Peyer's patch (tissue), 4 donors: ENCODE measurements at regions not wholly inside any gene's neighbourhood (a gene's known extent, or its start where the extent isn't known, plus 50 kb on each side); places are given as distances from the start of the nearest gene placed in this dataset.

Source experiments
- DNase-seq, 3 donors: peaks; one replicate each; pipeline ENCODE4 v3.0.0-alpha.2; 2017 to 2019
- H3K27ac ChIP-seq, 4 donors: fragments of 200-600 bp; sonication (generic); one replicate each; pipeline ENCODE4 v1.5.1; 2016 to 2019
- H3K27me3 ChIP-seq, 2 donors: fragments of 200-600 bp; sonication (generic); one replicate each; pipeline ENCODE4 v1.5.1; 2019
- H3K36me3 ChIP-seq, 3 donors: fragments of 200-600 bp; sonication (generic); one replicate each; pipeline ENCODE4 v1.5.1; 2016 to 2019
- H3K4me1 ChIP-seq, 4 donors: fragments of 200-600 bp; sonication (generic); one replicate each; pipeline ENCODE4 v1.5.1; 2016 to 2019
- H3K4me3 ChIP-seq, 4 donors: fragments of 200-600 bp; sonication (generic); 1 replicate in 3 of 4; 2 replicates in 1 of 4; pipeline ENCODE4 v1.5.1; 2016 to 2019; ENCODE audit warnings: mild to moderate bottlenecking in 1 of 4
- H3K9me3 ChIP-seq, 4 donors: fragments of 200-600 bp; sonication (generic); one replicate each; pipeline ENCODE4 v1.5.1; 2016 to 2019; ENCODE audit warnings: mild to moderate bottlenecking in 1 of 4
- POLR2A ChIP-seq, 2 donors: fragments of 450-650 bp; IDR thresholded peaks; one replicate each; pipeline ENCODE4 v1.5.1; 2017; ENCODE audit warnings: antibody characterized with exemption in 2 of 2, mild to moderate bottlenecking in 2 of 2, moderate library complexity in 2 of 2
- TF ChIP-seq, protein P1 (sequence below), 6 experiments: fragments of 450-650 bp in 4 of 6; fragments of 200-600 bp in 2 of 6; sonication (generic) in 1 of 6; IDR thresholded peaks; one replicate each; pipeline ENCODE4 v1.5.1; 2017 to 2019; ENCODE audit warnings: antibody characterized with exemption in 6 of 6, mild to moderate bottlenecking in 3 of 6, moderate library complexity in 1 of 6

DNA sequence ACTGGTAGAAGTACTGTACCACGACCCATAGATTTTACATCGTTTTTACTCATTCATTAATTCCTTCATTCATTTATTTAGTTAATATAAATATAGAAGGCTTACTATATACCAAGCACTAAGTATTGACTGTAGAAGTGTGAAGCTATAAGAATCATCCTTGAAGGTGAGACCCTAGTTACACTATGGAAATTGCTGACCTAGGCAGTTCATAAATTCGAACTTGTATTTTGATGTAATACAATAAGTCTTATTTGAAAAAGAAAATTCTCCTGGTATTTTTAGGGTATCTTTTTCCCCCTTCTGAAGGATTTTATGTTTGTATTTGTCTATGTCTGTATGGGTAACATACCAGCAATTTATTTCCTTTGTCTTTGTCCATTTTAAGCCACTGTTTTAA lies 220.1 kb upstream of the DMAC1 start:
- Histone ChIP-seq H3K27me3 (no peaks in the 10 kb centered on the region), H3K9me3 (no peaks in the 10 kb centered on the region), H3K27ac (no peak overlapping the region), H3K4me3 (no peak overlapping the region), H3K4me1 (no peaks in the 10 kb centered on the region), H3K36me3 (no peaks in the 10 kb centered on the region)
- TF ChIP-seq, protein P1, sequence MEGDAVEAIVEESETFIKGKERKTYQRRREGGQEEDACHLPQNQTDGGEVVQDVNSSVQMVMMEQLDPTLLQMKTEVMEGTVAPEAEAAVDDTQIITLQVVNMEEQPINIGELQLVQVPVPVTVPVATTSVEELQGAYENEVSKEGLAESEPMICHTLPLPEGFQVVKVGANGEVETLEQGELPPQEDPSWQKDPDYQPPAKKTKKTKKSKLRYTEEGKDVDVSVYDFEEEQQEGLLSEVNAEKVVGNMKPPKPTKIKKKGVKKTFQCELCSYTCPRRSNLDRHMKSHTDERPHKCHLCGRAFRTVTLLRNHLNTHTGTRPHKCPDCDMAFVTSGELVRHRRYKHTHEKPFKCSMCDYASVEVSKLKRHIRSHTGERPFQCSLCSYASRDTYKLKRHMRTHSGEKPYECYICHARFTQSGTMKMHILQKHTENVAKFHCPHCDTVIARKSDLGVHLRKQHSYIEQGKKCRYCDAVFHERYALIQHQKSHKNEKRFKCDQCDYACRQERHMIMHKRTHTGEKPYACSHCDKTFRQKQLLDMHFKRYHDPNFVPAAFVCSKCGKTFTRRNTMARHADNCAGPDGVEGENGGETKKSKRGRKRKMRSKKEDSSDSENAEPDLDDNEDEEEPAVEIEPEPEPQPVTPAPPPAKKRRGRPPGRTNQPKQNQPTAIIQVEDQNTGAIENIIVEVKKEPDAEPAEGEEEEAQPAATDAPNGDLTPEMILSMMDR (IDR thresholded peaks at IDR 0.05), result no peak
- no peak for DNase-seq

DNA sequence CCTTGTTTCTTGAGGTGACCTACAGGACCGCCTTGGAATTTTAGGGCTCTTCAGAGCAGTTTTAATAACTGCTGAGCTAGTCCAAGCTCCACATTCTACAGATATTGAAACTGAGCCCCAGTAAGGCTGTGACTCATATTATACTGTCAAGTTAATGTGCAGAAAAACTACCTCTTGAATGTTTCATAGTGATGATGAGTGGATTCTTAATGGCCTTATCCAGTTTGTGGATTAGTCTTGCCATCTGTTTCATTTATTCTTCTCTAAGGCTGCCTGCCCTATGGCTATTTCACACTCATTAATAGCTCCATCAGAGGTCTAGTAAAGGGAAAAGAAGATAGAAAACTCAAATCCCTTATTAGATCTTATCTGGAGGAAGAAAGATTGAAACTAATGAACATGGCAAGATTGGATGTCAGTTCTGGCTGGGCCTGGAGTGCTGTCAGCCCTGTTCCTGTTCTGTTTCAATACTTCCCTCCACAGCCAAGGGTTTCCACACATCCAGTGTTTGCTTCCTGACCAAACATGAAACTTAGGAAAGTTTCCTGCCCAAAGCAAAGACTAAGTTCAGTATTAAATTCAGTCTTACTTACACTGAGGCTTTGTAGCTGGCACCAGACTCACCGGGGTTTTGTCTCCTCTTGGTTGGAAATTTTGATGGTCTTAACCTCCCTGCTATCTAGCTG lies 215.6 kb upstream of the DMAC1 start:
- Histone ChIP-seq H3K4me3 (no peak overlapping the region), H3K4me1 (no peaks in the 10 kb centered on the region)
- DNase-seq, result no peak

DNA sequence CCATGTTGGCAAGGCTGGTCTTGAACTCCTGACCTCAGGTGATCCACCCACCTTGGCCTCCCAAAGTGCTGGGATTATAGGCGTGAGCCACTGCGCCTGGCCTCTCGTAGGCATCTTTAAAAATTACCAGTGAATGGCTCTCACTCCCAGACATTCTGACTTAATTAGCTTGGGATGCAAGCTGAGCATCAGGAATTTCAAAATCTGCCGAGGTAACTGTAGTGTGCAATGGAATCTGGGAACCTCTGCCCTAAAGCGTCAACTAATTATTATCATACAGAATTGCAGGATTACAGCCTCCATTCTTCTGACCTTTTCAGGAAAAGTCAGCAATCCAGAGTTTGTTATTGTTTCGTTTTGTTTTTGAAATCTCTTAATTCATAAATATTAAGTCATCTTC lies 213.4 kb upstream of the DMAC1 start:
- Histone ChIP-seq H3K4me1 (no peaks in the 10 kb centered on the region), H3K36me3 (no peaks in the 10 kb centered on the region), H3K27me3 (no peaks in the 10 kb centered on the region), H3K27ac (no peak overlapping the region), H3K9me3 (no peaks in the 10 kb centered on the region), H3K4me3 (no peak overlapping the region)
- TF ChIP-seq, protein P1 (IDR thresholded peaks at IDR 0.05), result no peak
- no peak for TF ChIP-seq POLR2A (IDR thresholded peaks at IDR 0.05)
- DNase-seq, result no peak

More for the DNA sequence above, 215.6 kb upstream of the DMAC1 start:
- TF ChIP-seq, protein P1 (IDR thresholded peaks at IDR 0.05), result no peak
- no peak for TF ChIP-seq POLR2A (IDR thresholded peaks at IDR 0.05)
- Histone ChIP-seq H3K27ac (no peak overlapping the region), H3K36me3 (no peaks in the 10 kb centered on the region), H3K9me3 (no peaks in the 10 kb centered on the region), H3K27me3 (no peaks in the 10 kb centered on the region)

DNA sequence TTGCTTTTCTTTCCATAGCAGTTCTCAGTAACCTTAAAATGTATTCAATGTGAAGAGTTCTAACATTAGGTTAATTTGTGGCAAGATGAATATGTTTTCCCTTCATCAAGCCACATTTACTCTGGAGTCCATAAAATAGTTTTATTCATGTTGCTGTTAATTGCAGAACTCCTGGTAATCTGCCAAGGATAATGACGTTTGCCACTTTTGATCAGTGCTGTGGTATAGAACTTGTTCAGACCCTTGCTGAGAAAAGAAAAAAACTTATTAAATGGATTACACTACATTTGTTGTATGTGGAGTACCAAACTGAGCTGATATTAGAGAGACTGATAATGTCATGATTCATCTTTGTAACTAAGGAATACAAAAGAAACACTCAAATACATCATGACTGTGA lies 212.4 kb upstream of the DMAC1 start:
- H3K4me1 ChIP-seq, result no peaks in the 10 kb centered on the region
- no peaks in the 10 kb centered on the region for H3K27me3 ChIP-seq
- H3K36me3 ChIP-seq, result no peaks in the 10 kb centered on the region
- no peak for TF ChIP-seq POLR2A (IDR thresholded peaks at IDR 0.05)
- TF ChIP-seq, protein P1 (IDR thresholded peaks at IDR 0.05), result no peak
- H3K9me3 ChIP-seq, result no peaks in the 10 kb centered on the region
- DNase-seq, result no peak
- H3K4me3 ChIP-seq, result no peak overlapping the region
- no peak overlapping the region for H3K27ac ChIP-seq

DNA sequence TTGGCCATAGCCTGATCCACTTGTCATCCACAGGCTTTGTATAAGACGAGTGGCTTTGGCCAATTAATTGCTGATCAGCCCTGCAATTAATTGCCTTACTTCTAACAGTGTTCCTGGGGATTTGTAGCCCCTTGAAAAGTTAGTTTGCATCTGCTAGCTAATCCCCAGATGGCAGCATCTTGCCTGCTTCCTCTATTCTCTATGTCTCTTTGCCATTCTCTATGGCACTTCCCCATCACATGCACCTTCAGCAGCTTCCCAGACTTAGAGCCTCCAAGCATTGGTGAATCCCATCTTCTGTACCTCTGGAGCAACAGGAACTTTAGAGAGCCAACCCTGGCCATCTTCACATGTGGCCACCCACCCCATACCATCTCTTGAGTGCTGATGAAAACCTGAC lies 197.0 kb upstream of the DMAC1 start:
- TF ChIP-seq, protein P1 (IDR thresholded peaks at IDR 0.05), result no peak
- TF ChIP-seq POLR2A (IDR thresholded peaks at IDR 0.05), result no peak
- Histone ChIP-seq H3K27ac (no peak overlapping the region), H3K27me3 (no peaks in the 10 kb centered on the region), H3K4me3 (no peak overlapping the region), H3K9me3 (no peaks in the 10 kb centered on the region), H3K4me1 (no peaks in the 10 kb centered on the region), H3K36me3 (no peaks in the 10 kb centered on the region)
- DNase-seq, result no peak
